ENCODE measurements at regions not wholly inside any gene's neighbourhood (a gene's known extent, or its start where the extent isn't known, plus 50 kb on each side); places are given as distances from the start of the nearest gene placed in this dataset.

GRCh38 chr4:138899999-138900398, 115.6 kb upstream of the NOCT start:
- DNase-seq, result no peak
- Histone ChIP-seq H3K27me3 (replicated peaks in 1 of 2; ENCODE audit: control insufficient read depth in 2 of 2, extremely low read depth in 1 of 2, insufficient read depth in 2 of 2, low read length in 1 of 2) (no peaks in the 10 kb centered on the region), H3K9me3 (no peaks in the 10 kb centered on the region), H3K36me3 (ENCODE audit: control insufficient read depth in 2 of 2, extremely low read depth in 1 of 2, insufficient read depth in 1 of 2, low read length in 1 of 2) (no peaks in the 10 kb centered on the region), H3K4me3 (ENCODE audit: control insufficient read depth in 1 of 2, extremely low read depth in 1 of 2, low read length in 1 of 2) (no peak overlapping the region), H3K27ac (ENCODE audit: low read length) (no peak overlapping the region), H3K4me1 (ENCODE audit: control insufficient read depth in 1 of 2, extremely low read depth in 1 of 2, insufficient read depth in 2 of 2, low read length in 2 of 2) (no peaks in the 10 kb centered on the region)
- H3K27ac Mint-ChIP-seq, result no peak overlapping the region
- ChIA-PET POLR2A (interaction anchor here in 1 of 2 donors (0.6 kb wide), 1 partner anchor 101 kb away, joined by 3 read pairs; no protein-coding TSS in a partner anchor), CTCF (no interaction called here)
- no peaks in the 10 kb centered on the region for H3K4me1 Mint-ChIP-seq
- 52% methylated on average over 2 of the region's 3 CpGs for WGBS (ENCODE audit: insufficient coverage)
- H3K27me3 Mint-ChIP-seq, result peaks cover 0 to 3% of the 10 kb centered on the region in 2 donors
- no peak for ATAC-seq (replicated peaks in 1 of 4)
- H3K4me3 Mint-ChIP-seq, result no peak overlapping the region
- H3K9me3 Mint-ChIP-seq, result no peaks in the 10 kb centered on the region
- H3K36me3 Mint-ChIP-seq, result no peaks in the 10 kb centered on the region

GRCh38 chr4:138898282-138898681, 117.3 kb upstream of the NOCT start:
- 50% methylated on average over 1 of the region's 2 CpGs for WGBS (ENCODE audit: insufficient coverage)
- H3K4me3 Mint-ChIP-seq, result no peak overlapping the region
- POLR2A ChIA-PET, result no interaction called here
- Histone ChIP-seq H3K36me3 (ENCODE audit: control insufficient read depth in 2 of 2, extremely low read depth in 1 of 2, insufficient read depth in 1 of 2, low read length in 1 of 2) (no peaks in the 10 kb centered on the region), H3K9me3 (no peaks in the 10 kb centered on the region), H3K27ac (ENCODE audit: low read length) (no peak overlapping the region), H3K27me3 (replicated peaks in 1 of 2; ENCODE audit: control insufficient read depth in 2 of 2, extremely low read depth in 1 of 2, insufficient read depth in 2 of 2, low read length in 1 of 2) (no peaks in the 10 kb centered on the region), H3K4me1 (ENCODE audit: control insufficient read depth in 1 of 2, extremely low read depth in 1 of 2, insufficient read depth in 2 of 2, low read length in 2 of 2) (no peaks in the 10 kb centered on the region), H3K4me3 (ENCODE audit: control insufficient read depth in 1 of 2, extremely low read depth in 1 of 2, low read length in 1 of 2) (no peak overlapping the region)
- peaks cover 1 to 3% of the 10 kb centered on the region in 2 donors for H3K27me3 Mint-ChIP-seq
- H3K36me3 Mint-ChIP-seq, result no peaks in the 10 kb centered on the region
- CTCF ChIA-PET, result no interaction called here
- ATAC-seq (replicated peaks in 1 of 4), result no peak
- no peak for DNase-seq
- no peaks in the 10 kb centered on the region for H3K9me3 Mint-ChIP-seq
- no peaks in the 10 kb centered on the region for H3K4me1 Mint-ChIP-seq
- no peak overlapping the region for H3K27ac Mint-ChIP-seq

GRCh38 chr4:138897811-138898226, 117.8 kb upstream of the NOCT start:
- H3K4me3 ChIP-seq (ENCODE audit: control insufficient read depth in 1 of 2, extremely low read depth in 1 of 2, low read length in 1 of 2), result no peak overlapping the region
- no peak for ATAC-seq (replicated peaks in 1 of 4)

GRCh38 chr4:138894709-138895108, 120.9 kb upstream of the NOCT start:
- ATAC-seq (replicated peaks in 1 of 4), result no peak
- POLR2A ChIA-PET, result no interaction called here
- no peaks in the 10 kb centered on the region for H3K4me1 Mint-ChIP-seq

More at GRCh38 chr4:138897811-138898226, 117.8 kb upstream of the NOCT start:
- no peak overlapping the region for H3K27ac ChIP-seq (ENCODE audit: low read length)
- H3K27me3 Mint-ChIP-seq, result peaks cover 1 to 3% of the 10 kb centered on the region in 2 donors
- no peaks in the 10 kb centered on the region for H3K9me3 Mint-ChIP-seq
- H3K4me3 Mint-ChIP-seq, result no peak overlapping the region
- DNase-seq, result no peak
- 43% methylated on average over 1 of the region's 2 CpGs for WGBS (ENCODE audit: insufficient coverage)
- no peak overlapping the region for H3K27ac Mint-ChIP-seq
- H3K36me3 Mint-ChIP-seq, result no peaks in the 10 kb centered on the region
- no peaks in the 10 kb centered on the region for H3K4me1 ChIP-seq (ENCODE audit: control insufficient read depth in 1 of 2, extremely low read depth in 1 of 2, insufficient read depth in 2 of 2, low read length in 2 of 2)
- H3K36me3 ChIP-seq (ENCODE audit: control insufficient read depth in 2 of 2, extremely low read depth in 1 of 2, insufficient read depth in 1 of 2, low read length in 1 of 2), result no peaks in the 10 kb centered on the region
- no peaks in the 10 kb centered on the region for H3K27me3 ChIP-seq (replicated peaks in 1 of 2; ENCODE audit: control insufficient read depth in 2 of 2, extremely low read depth in 1 of 2, insufficient read depth in 2 of 2, low read length in 1 of 2)
- ChIA-PET CTCF (no interaction called here), POLR2A (no interaction called here)
- no peaks in the 10 kb centered on the region for H3K9me3 ChIP-seq
- no peaks in the 10 kb centered on the region for H3K4me1 Mint-ChIP-seq

GRCh38 chr4:138894011-138894410, 121.6 kb upstream of the NOCT start:
- Mint-ChIP-seq H3K36me3 (no peaks in the 10 kb centered on the region), H3K27ac (no peak overlapping the region), H3K9me3 (no peaks in the 10 kb centered on the region), H3K4me3 (no peak overlapping the region), H3K4me1 (no peaks in the 10 kb centered on the region), H3K27me3 (peaks cover 3 to 8% of the 10 kb centered on the region in 2 donors)
- Histone ChIP-seq H3K27ac (ENCODE audit: low read length) (no peak overlapping the region), H3K36me3 (ENCODE audit: control insufficient read depth in 2 of 2, extremely low read depth in 1 of 2, insufficient read depth in 1 of 2, low read length in 1 of 2) (no peaks in the 10 kb centered on the region), H3K4me1 (ENCODE audit: control insufficient read depth in 1 of 2, extremely low read depth in 1 of 2, insufficient read depth in 2 of 2, low read length in 2 of 2) (no peaks in the 10 kb centered on the region), H3K9me3 (no peaks in the 10 kb centered on the region), H3K4me3 (ENCODE audit: control insufficient read depth in 1 of 2, extremely low read depth in 1 of 2, low read length in 1 of 2) (no peak overlapping the region), H3K27me3 (replicated peaks in 1 of 2; ENCODE audit: control insufficient read depth in 2 of 2, extremely low read depth in 1 of 2, insufficient read depth in 2 of 2, low read length in 1 of 2) (no peaks in the 10 kb centered on the region)
- ChIA-PET CTCF (no interaction called here), POLR2A (no interaction called here)
- DNase-seq (no peak), ATAC-seq (replicated peaks in 1 of 4) (no peak)

More at GRCh38 chr4:138894709-138895108, 120.9 kb upstream of the NOCT start:
- no peak overlapping the region for H3K27ac Mint-ChIP-seq
- H3K27me3 Mint-ChIP-seq, result peaks cover 3 to 5% of the 10 kb centered on the region in 2 donors
- Histone ChIP-seq H3K27ac (ENCODE audit: low read length) (no peak overlapping the region), H3K36me3 (ENCODE audit: control insufficient read depth in 2 of 2, extremely low read depth in 1 of 2, insufficient read depth in 1 of 2, low read length in 1 of 2) (no peaks in the 10 kb centered on the region), H3K27me3 (replicated peaks in 1 of 2; ENCODE audit: control insufficient read depth in 2 of 2, extremely low read depth in 1 of 2, insufficient read depth in 2 of 2, low read length in 1 of 2) (no peaks in the 10 kb centered on the region), H3K4me1 (ENCODE audit: control insufficient read depth in 1 of 2, extremely low read depth in 1 of 2, insufficient read depth in 2 of 2, low read length in 2 of 2) (no peaks in the 10 kb centered on the region), H3K9me3 (no peaks in the 10 kb centered on the region), H3K4me3 (ENCODE audit: control insufficient read depth in 1 of 2, extremely low read depth in 1 of 2, low read length in 1 of 2) (no peak overlapping the region)
- H3K4me3 Mint-ChIP-seq, result no peak overlapping the region
- CTCF ChIA-PET, result no interaction called here
- 80% methylated on average over 1 of the region's 1 CpG for WGBS (ENCODE audit: insufficient coverage)
- H3K9me3 Mint-ChIP-seq, result no peaks in the 10 kb centered on the region
- H3K36me3 Mint-ChIP-seq, result no peaks in the 10 kb centered on the region
- DNase-seq, result no peak

- H3K9me3 Mint-ChIP-seq, result no peaks in the 10 kb centered on the region
- 59% methylated on average over 3 of the region's 13 CpGs for WGBS (ENCODE audit: insufficient coverage)
- H3K27ac Mint-ChIP-seq, result no peak overlapping the region
Observed at GRCh38 chr4:138892483-138893407, 122.8 kb upstream of the NOCT start.

More at GRCh38 chr4:138892483-138893407, 122.8 kb upstream of the NOCT start:
- POLR2A ChIA-PET, result no interaction called here
- H3K4me1 Mint-ChIP-seq, result no peaks in the 10 kb centered on the region
- Histone ChIP-seq H3K9me3 (no peaks in the 10 kb centered on the region), H3K27ac (ENCODE audit: low read length) (no peak overlapping the region), H3K4me3 (ENCODE audit: control insufficient read depth in 1 of 2, extremely low read depth in 1 of 2, low read length in 1 of 2) (no peak overlapping the region), H3K4me1 (ENCODE audit: control insufficient read depth in 1 of 2, extremely low read depth in 1 of 2, insufficient read depth in 2 of 2, low read length in 2 of 2) (no peaks in the 10 kb centered on the region), H3K27me3 (replicated peaks in 1 of 2; ENCODE audit: control insufficient read depth in 2 of 2, extremely low read depth in 1 of 2, insufficient read depth in 2 of 2, low read length in 1 of 2) (peaks cover 0 to 2% of the 10 kb centered on the region in 2 experiments), H3K36me3 (ENCODE audit: control insufficient read depth in 2 of 2, extremely low read depth in 1 of 2, insufficient read depth in 1 of 2, low read length in 1 of 2) (no peaks in the 10 kb centered on the region)
- no peaks in the 10 kb centered on the region for H3K36me3 Mint-ChIP-seq
- ATAC-seq (replicated peaks in 1 of 4), result no peak
- no peak for DNase-seq
- CTCF ChIA-PET, result no interaction called here
- peaks cover 5 to 14% of the 10 kb centered on the region in 2 donors for H3K27me3 Mint-ChIP-seq
- no peak overlapping the region for H3K4me3 Mint-ChIP-seq

All from T-cell (primary cell).